GM18499 (cell line): ENCODE measurements at regions not wholly inside any gene's neighbourhood (a gene's known extent, or its start where the extent isn't known, plus 50 kb on each side); places are given as distances from the start of the nearest gene placed in this dataset.
"Not testable (repeated sequence)": the region's sequence is repeated elsewhere in the genome, so short reads cannot be mapped to it uniquely, and the experiment has no call there.

Source experiments
- ATAC-seq: cut with Tn5 transposase; IDR thresholded peaks from one replicate; pipeline ENCODE4 v1.9.1; 2021; ENCODE audit warnings: moderate number of reproducible peaks; ENCODE audit not compliant: insufficient read depth, unreplicated experiment

GRCh38 chr6:6860863-6861262 lies 246.9 kb upstream of the RREB1 start:
- ATAC-seq: no peak

GRCh38 chr6:6861351-6861894 lies 246.3 kb upstream of the RREB1 start:
- ATAC-seq: no peak

- no peak for ATAC-seq
Measured at GRCh38 chr6:6861995-6862394, 245.8 kb upstream of the RREB1 start.

GRCh38 chr6:6863970-6864639 lies 243.7 kb upstream of the RREB1 start:
- no peak for ATAC-seq

GRCh38 chr6:6865611-6866010 lies 242.2 kb upstream of the RREB1 start:
- no peak for ATAC-seq

GRCh38 chr6:6866656-6867403 lies 240.9 kb upstream of the RREB1 start:
- ATAC-seq: no peak

GRCh38 chr6:6867404-6867799 lies 240.4 kb upstream of the RREB1 start:
- no peak for ATAC-seq

GRCh38 chr6:6869094-6869493 lies 238.7 kb upstream of the RREB1 start:
- ATAC-seq: no peak

- no peak for ATAC-seq
Measured at GRCh38 chr6:6870921-6871320, 236.8 kb upstream of the RREB1 start.

GRCh38 chr6:6872459-6873344 lies 235.1 kb upstream of the RREB1 start:
- ATAC-seq: no peak

- no peak for ATAC-seq
Measured at GRCh38 chr6:6873778-6874177, 234.0 kb upstream of the RREB1 start.

GRCh38 chr6:6875818-6876470 lies 231.8 kb upstream of the RREB1 start:
- no peak for ATAC-seq

- not testable (repeated sequence) for ATAC-seq
Measured at GRCh38 chr6:6877792-6878191, 230.0 kb upstream of the RREB1 start.

- ATAC-seq: no peak
Measured at GRCh38 chr6:6878887-6879585, 228.7 kb upstream of the RREB1 start.

- not testable (repeated sequence) for ATAC-seq
Measured at GRCh38 chr6:6879586-6879974, 228.2 kb upstream of the RREB1 start.

- ATAC-seq: no peak
Measured at GRCh38 chr6:6880745-6881437, 226.9 kb upstream of the RREB1 start.

- no peak for ATAC-seq
Measured at GRCh38 chr6:6881438-6882225, 226.1 kb upstream of the RREB1 start.

- no peak for ATAC-seq
Measured at GRCh38 chr6:6882592-6882991, 225.2 kb upstream of the RREB1 start.
